ENCODE measurements at regions not wholly inside any gene's neighbourhood (a gene's known extent, or its start where the extent isn't known, plus 50 kb on each side); places are given as distances from the start of the nearest gene placed in this dataset.

GRCh38 chr13:86201477-86201876, 402.3 kb upstream of the SLITRK6 start:
- DNase-seq (ENCODE audit: low spot score) = no peak

GRCh38 chr13:86193281-86193680, 394.1 kb upstream of the SLITRK6 start:
- no peak for DNase-seq (ENCODE audit: low spot score)

- DNase-seq (ENCODE audit: low spot score) = no peak
These were observed 389.0 kb upstream of the SLITRK6 start for GRCh38 chr13:86188170-86188569.

- no peak for DNase-seq (ENCODE audit: low spot score)
These were observed 386.4 kb upstream of the SLITRK6 start for GRCh38 chr13:86185636-86186035.

GRCh38 chr13:86185107-86185506, 385.9 kb upstream of the SLITRK6 start:
- no peak for DNase-seq (ENCODE audit: low spot score)

- no peak for DNase-seq (ENCODE audit: low spot score)
These were observed 375.4 kb upstream of the SLITRK6 start for GRCh38 chr13:86174622-86175021.

- no peak for DNase-seq (ENCODE audit: low spot score)
These were observed 373.7 kb upstream of the SLITRK6 start for GRCh38 chr13:86172961-86173360.

GRCh38 chr13:86161257-86161656, 362.0 kb upstream of the SLITRK6 start:
- DNase-seq (ENCODE audit: low spot score) = no peak

- no peak for DNase-seq (ENCODE audit: low spot score)
These were observed 356.5 kb upstream of the SLITRK6 start for GRCh38 chr13:86155756-86156155.

- no peak for DNase-seq (ENCODE audit: low spot score)
These were observed 342.9 kb upstream of the SLITRK6 start for GRCh38 chr13:86142080-86142479.

- DNase-seq (ENCODE audit: low spot score) = no peak
These were observed 336.6 kb upstream of the SLITRK6 start for GRCh38 chr13:86135856-86136255.

GRCh38 chr13:86121881-86122280, 322.7 kb upstream of the SLITRK6 start:
- no peak for DNase-seq (ENCODE audit: low spot score)

- no peak for DNase-seq (ENCODE audit: low spot score)
These were observed 309.9 kb upstream of the SLITRK6 start for GRCh38 chr13:86109107-86109506.

GRCh38 chr13:86108334-86108733, 309.1 kb upstream of the SLITRK6 start:
- DNase-seq (ENCODE audit: low spot score) = no peak

GRCh38 chr13:86098511-86098910, 299.3 kb upstream of the SLITRK6 start:
- no peak for DNase-seq (ENCODE audit: low spot score)

- DNase-seq (ENCODE audit: low spot score) = no peak
These were observed 296.1 kb upstream of the SLITRK6 start for GRCh38 chr13:86095351-86095750.

- no peak for DNase-seq (ENCODE audit: low spot score)
These were observed 291.0 kb upstream of the SLITRK6 start for GRCh38 chr13:86090181-86090580.

GRCh38 chr13:86087244-86087643, 288.0 kb upstream of the SLITRK6 start:
- DNase-seq (ENCODE audit: low spot score) = no peak

GRCh38 chr13:86085890-86086289, 286.7 kb upstream of the SLITRK6 start:
- DNase-seq (ENCODE audit: low spot score) = no peak

- DNase-seq (ENCODE audit: low spot score) = no peak
These were observed 282.9 kb upstream of the SLITRK6 start for GRCh38 chr13:86082121-86082520.

GRCh38 chr13:86080340-86080995, 281.2 kb upstream of the SLITRK6 start:
- DNase-seq (ENCODE audit: low spot score) = no peak

- no peak for DNase-seq (ENCODE audit: low spot score)
These were observed 267.6 kb upstream of the SLITRK6 start for GRCh38 chr13:86066611-86067365.

GRCh38 chr13:86052141-86052540, 252.9 kb upstream of the SLITRK6 start:
- no peak for DNase-seq (ENCODE audit: low spot score)
